H1 (cell line): ENCODE measurements at regions not wholly inside any gene's neighbourhood (a gene's known extent, or its start where the extent isn't known, plus 50 kb on each side); places are given as distances from the start of the nearest gene placed in this dataset.

ENCODE experiments used
- ASH2L ChIP-seq: fragments of 200-600, 300-600 bp; sonication (generic); IDR thresholded peaks from one replicate; pipeline ENCODE4 v1.7.1; 2017; ENCODE audit warnings: low read length
- GABPA ChIP-seq: IDR thresholded peaks from 2 replicates; pipeline ENCODE4 v1.6.1; 2011; ENCODE audit warnings: mild to moderate bottlenecking, low read length, moderate library complexity, borderline replicate concordance; ENCODE audit not compliant: insufficient read depth
- KDM1A ChIP-seq: fragments of 200-600, 300-600 bp; sonication (generic); IDR thresholded peaks from 2 replicates; pipeline ENCODE4 v1.7.1; 2016; ENCODE audit warnings: mild to moderate bottlenecking, low read length, borderline replicate concordance
- SIX5 ChIP-seq: IDR thresholded peaks from 2 replicates; pipeline ENCODE4 v1.6.1; 2011; ENCODE audit warnings: mild to moderate bottlenecking, low read depth, low read length

GRCh38 chr6:15841937-15842726 is 179.3 kb upstream of the DTNBP1 start (continued):
- TF ChIP-seq SIX5 (no peak), GABPA (no peak), ASH2L (no peak), KDM1A (no peak)
